Epithelial cell of proximal tubule (primary cell): ENCODE measurements at regions not wholly inside any gene's neighbourhood (a gene's known extent, or its start where the extent isn't known, plus 50 kb on each side); places are given as distances from the start of the nearest gene placed in this dataset.
A peak's percentile ranks its signal among the peaks of the same experiment; 100 is the strongest.

Experiments
- DNase-seq: peaks from one replicate; pipeline ENCODE4 v3.0.0-alpha.2; 2011; ENCODE audit warnings: low read depth
- H3K4me3 ChIP-seq: 2 replicates; pipeline ENCODE4 v1.5.1; 2011; ENCODE audit warnings: low read depth, mild to moderate bottlenecking, low read length
- CTCF ChIP-seq: conservative IDR thresholded peaks from 2 replicates; pipeline ENCODE4 v1.5.1; 2012; ENCODE audit warnings: low read depth, mild to moderate bottlenecking, low read length

- TF ChIP-seq CTCF, result no peak
- no peak overlapping the region for H3K4me3 ChIP-seq
- no peak for DNase-seq
Measured at GRCh38 chr4:89561048-89561447, 253.4 kb upstream of the GPRIN3 start.

- H3K4me3 ChIP-seq, result no peak overlapping the region
- peak; percentile 67 for TF ChIP-seq CTCF
- no peak for DNase-seq
Measured at GRCh38 chr4:89558147-89558546, 250.5 kb upstream of the GPRIN3 start.

GRCh38 chr4:89556601-89557305, 249.2 kb upstream of the GPRIN3 start:
- TF ChIP-seq CTCF, result no peak
- no peak overlapping the region for H3K4me3 ChIP-seq
- DNase-seq, result no peak

GRCh38 chr4:89551191-89551590, 243.6 kb upstream of the GPRIN3 start:
- no peak overlapping the region for H3K4me3 ChIP-seq
- no peak for TF ChIP-seq CTCF
- no peak for DNase-seq

- H3K4me3 ChIP-seq, result no peak overlapping the region
- no peak for DNase-seq
- no peak for TF ChIP-seq CTCF
Measured at GRCh38 chr4:89549907-89550306, 242.3 kb upstream of the GPRIN3 start.

- H3K4me3 ChIP-seq, result no peak overlapping the region
- no peak for DNase-seq
- TF ChIP-seq CTCF, result no peak
Measured at GRCh38 chr4:89545315-89545714, 237.7 kb upstream of the GPRIN3 start.

GRCh38 chr4:89541998-89542397, 234.4 kb upstream of the GPRIN3 start:
- no peak overlapping the region for H3K4me3 ChIP-seq
- TF ChIP-seq CTCF, result no peak
- DNase-seq, result no peak
